ENCODE measurements at regions not wholly inside any gene's neighbourhood (a gene's known extent, or its start where the extent isn't known, plus 50 kb on each side); places are given as distances from the start of the nearest gene placed in this dataset.

- H3K9me3 ChIP-seq, result no peaks in the 10 kb centered on the region
- H3K27me3 ChIP-seq (ENCODE audit: low read depth), result no peaks in the 10 kb centered on the region
- no peaks in the 10 kb centered on the region for H3K36me3 ChIP-seq (replicated peaks)
- no peaks in the 10 kb centered on the region for H3K4me1 ChIP-seq
- in situ Hi-C loops (cut with MboI; ENCODE audit: low sequenced_read_pairs), result no loop called here
- no peak overlapping the region for H3K4me3 ChIP-seq
- no peak for DNase-seq (ENCODE audit: low spot score in 2 of 2)
Observed at GRCh38 chr22:49297286-49297870, 530.3 kb downstream of the BRD1 start.

GRCh38 chr22:49296561-49296960 lies 531.1 kb downstream of the BRD1 start:
- Histone ChIP-seq H3K9me3 (no peaks in the 10 kb centered on the region), H3K27me3 (ENCODE audit: low read depth) (no peaks in the 10 kb centered on the region)

GRCh38 chr22:49295851-49296560 lies 531.7 kb downstream of the BRD1 start:
- H3K36me3 ChIP-seq (replicated peaks), result no peaks in the 10 kb centered on the region
- no peak for DNase-seq (ENCODE audit: low spot score in 2 of 2)
- no peaks in the 10 kb centered on the region for H3K9me3 ChIP-seq
- no peaks in the 10 kb centered on the region for H3K4me1 ChIP-seq
- in situ Hi-C loops (cut with MboI; ENCODE audit: low sequenced_read_pairs), result no loop called here
- H3K27me3 ChIP-seq (ENCODE audit: low read depth), result no peaks in the 10 kb centered on the region
- no peak overlapping the region for H3K4me3 ChIP-seq

More at GRCh38 chr22:49296561-49296960, 531.1 kb downstream of the BRD1 start:
- Histone ChIP-seq H3K4me3 (no peak overlapping the region), H3K36me3 (replicated peaks) (no peaks in the 10 kb centered on the region), H3K4me1 (no peaks in the 10 kb centered on the region)
- in situ Hi-C loops (cut with MboI; ENCODE audit: low sequenced_read_pairs), result no loop called here
- no peak for DNase-seq (ENCODE audit: low spot score in 2 of 2)

- Histone ChIP-seq H3K9me3 (no peaks in the 10 kb centered on the region), H3K4me3 (no peak overlapping the region), H3K27me3 (ENCODE audit: low read depth) (no peaks in the 10 kb centered on the region), H3K4me1 (no peaks in the 10 kb centered on the region), H3K36me3 (replicated peaks) (no peaks in the 10 kb centered on the region)
- in situ Hi-C loops (cut with MboI; ENCODE audit: low sequenced_read_pairs), result no loop called here
- no peak for DNase-seq (ENCODE audit: low spot score in 2 of 2)
Observed at GRCh38 chr22:49295465-49295743, 532.3 kb downstream of the BRD1 start.

- Histone ChIP-seq H3K27me3 (ENCODE audit: low read depth) (no peaks in the 10 kb centered on the region), H3K4me1 (no peaks in the 10 kb centered on the region), H3K9me3 (no peaks in the 10 kb centered on the region), H3K4me3 (no peak overlapping the region), H3K36me3 (replicated peaks) (no peaks in the 10 kb centered on the region)
- in situ Hi-C loops (cut with MboI; ENCODE audit: low sequenced_read_pairs), result no loop called here
- DNase-seq (ENCODE audit: low spot score in 2 of 2), result no peak
Observed at GRCh38 chr22:49294656-49295464, 532.8 kb downstream of the BRD1 start.

GRCh38 chr22:49292909-49293308 lies 534.8 kb downstream of the BRD1 start:
- DNase-seq (ENCODE audit: low spot score in 2 of 2), result no peak
- Histone ChIP-seq H3K4me3 (no peak overlapping the region), H3K4me1 (no peaks in the 10 kb centered on the region), H3K27me3 (ENCODE audit: low read depth) (no peaks in the 10 kb centered on the region), H3K36me3 (replicated peaks) (no peaks in the 10 kb centered on the region), H3K9me3 (no peaks in the 10 kb centered on the region)
- in situ Hi-C loops (cut with MboI; ENCODE audit: low sequenced_read_pairs), result no loop called here

GRCh38 chr22:49291781-49292180 lies 535.9 kb downstream of the BRD1 start:
- no peak for DNase-seq (ENCODE audit: low spot score in 2 of 2)
- in situ Hi-C loops (cut with MboI; ENCODE audit: low sequenced_read_pairs), result no loop called here
- no peak overlapping the region for H3K4me3 ChIP-seq
- no peaks in the 10 kb centered on the region for H3K36me3 ChIP-seq (replicated peaks)
- no peaks in the 10 kb centered on the region for H3K9me3 ChIP-seq
- no peaks in the 10 kb centered on the region for H3K4me1 ChIP-seq
- no peaks in the 10 kb centered on the region for H3K27me3 ChIP-seq (ENCODE audit: low read depth)

GRCh38 chr22:49291169-49291568 lies 536.5 kb downstream of the BRD1 start:
- Histone ChIP-seq H3K27me3 (ENCODE audit: low read depth) (0 out of 2 replicates have a peak, but pooled peaks cover 4% of the 10 kb centered on the region), H3K9me3 (no peaks in the 10 kb centered on the region), H3K4me3 (no peak overlapping the region), H3K36me3 (replicated peaks) (no peaks in the 10 kb centered on the region), H3K4me1 (no peaks in the 10 kb centered on the region)
- DNase-seq (ENCODE audit: low spot score in 2 of 2), result no peak
- in situ Hi-C loops (cut with MboI; ENCODE audit: low sequenced_read_pairs), result no loop called here

- H3K9me3 ChIP-seq, result no peaks in the 10 kb centered on the region
- in situ Hi-C loops (cut with MboI; ENCODE audit: low sequenced_read_pairs), result no loop called here
- H3K4me3 ChIP-seq, result no peak overlapping the region
- no peaks in the 10 kb centered on the region for H3K4me1 ChIP-seq
- H3K27me3 ChIP-seq (ENCODE audit: low read depth), result 0 out of 2 replicates have a peak, but pooled peaks cover 7% of the 10 kb centered on the region
- peak in 1 of 2 experiments; percentile 3 for DNase-seq (ENCODE audit: low spot score in 2 of 2)
- H3K36me3 ChIP-seq (replicated peaks), result no peaks in the 10 kb centered on the region
Observed at GRCh38 chr22:49290711-49291110, 537.0 kb downstream of the BRD1 start.

- in situ Hi-C loops (cut with MboI; ENCODE audit: low sequenced_read_pairs), result no loop called here
- Histone ChIP-seq H3K9me3 (no peaks in the 10 kb centered on the region), H3K4me3 (no peak overlapping the region), H3K27me3 (ENCODE audit: low read depth) (0 out of 2 replicates have a peak, but pooled peaks cover 12% of the 10 kb centered on the region), H3K36me3 (replicated peaks) (no peaks in the 10 kb centered on the region), H3K4me1 (no peaks in the 10 kb centered on the region)
- DNase-seq (ENCODE audit: low spot score in 2 of 2), result no peak
Observed at GRCh38 chr22:49289822-49290679, 537.6 kb downstream of the BRD1 start.

- Histone ChIP-seq H3K4me1 (no peaks in the 10 kb centered on the region), H3K9me3 (no peaks in the 10 kb centered on the region), H3K4me3 (no peak overlapping the region), H3K27me3 (ENCODE audit: low read depth) (0 out of 2 replicates have a peak, but pooled peaks cover 12% of the 10 kb centered on the region), H3K36me3 (replicated peaks) (no peaks in the 10 kb centered on the region)
- in situ Hi-C loops (cut with MboI; ENCODE audit: low sequenced_read_pairs), result no loop called here
- no peak for DNase-seq (ENCODE audit: low spot score in 2 of 2)
Observed at GRCh38 chr22:49286181-49286760, 541.4 kb downstream of the BRD1 start.

GRCh38 chr22:49284931-49285330 lies 542.7 kb downstream of the BRD1 start:
- DNase-seq (ENCODE audit: low spot score in 2 of 2), result no peak
- in situ Hi-C loops (cut with MboI; ENCODE audit: low sequenced_read_pairs), result no loop called here
- Histone ChIP-seq H3K27me3 (ENCODE audit: low read depth) (peaks cover 15% of the 10 kb centered on the region; the same call in 1 of the 2 replicates), H3K36me3 (replicated peaks) (no peaks in the 10 kb centered on the region), H3K4me1 (no peaks in the 10 kb centered on the region), H3K4me3 (no peak overlapping the region), H3K9me3 (no peaks in the 10 kb centered on the region; the same call in 1 of the 2 replicates)
